Gastroesophageal sphincter (tissue), 3 donors: ENCODE measurements at regions not wholly inside any gene's neighbourhood (a gene's known extent, or its start where the extent isn't known, plus 50 kb on each side); places are given as distances from the start of the nearest gene placed in this dataset.

Experiments used
- CTCF ChIP-seq, 4 experiments: fragments of 200-600 bp in 2 of 4; fragments of 450-650 bp in 2 of 4; sonication (generic) in 1 of 4; IDR thresholded peaks; one replicate each; pipeline ENCODE4 v1.5.1; 2017 to 2019; ENCODE audit warnings: antibody characterized with exemption in 4 of 4, mild to moderate bottlenecking in 2 of 4, moderate library complexity in 2 of 4
- EP300 ChIP-seq: sonication (generic); formaldehyde crosslinking; IDR thresholded peaks from one replicate; pipeline ENCODE4 v1.6.1; 2017; ENCODE audit warnings: antibody characterized with exemption, mild to moderate bottlenecking
- POLR2A ChIP-seq, 2 donors: fragments of 450-650 bp; IDR thresholded peaks; one replicate each; pipeline ENCODE4 v1.6.1; 2017; ENCODE audit warnings: antibody characterized with exemption in 2 of 2, mild to moderate bottlenecking in 2 of 2, moderate library complexity in 1 of 2
- POLR2AphosphoS5 ChIP-seq: sonication (generic); formaldehyde crosslinking; IDR thresholded peaks from one replicate; pipeline ENCODE4 v1.6.1; 2017; ENCODE audit warnings: antibody characterized with exemption

- no peak for TF ChIP-seq CTCF (IDR thresholded peaks at IDR 0.05)
- TF ChIP-seq POLR2A (IDR thresholded peaks at IDR 0.05) = no peak
- no peak for TF ChIP-seq POLR2AphosphoS5
- no peak for TF ChIP-seq EP300
Observed at GRCh38 chr6:33911488-33911887, 107.7 kb upstream of the MLN start.
